HEK293 (cell line): ENCODE measurements at regions not wholly inside any gene's neighbourhood (a gene's known extent, or its start where the extent isn't known, plus 50 kb on each side); places are given as distances from the start of the nearest gene placed in this dataset.
"Not testable (repeated sequence)": the region's sequence is repeated elsewhere in the genome, so short reads cannot be mapped to it uniquely, and the experiment has no call there.

Experiments used
- CTCF ChIA-PET: fragments of 350-600 bp; formaldehyde crosslinking; extraction: SDS; loops from one replicate; lab custom pipeline; 2021; ENCODE audit warnings: antibody characterized with exemption; lab: Yijun Ruan, JAX
- POLR2A ChIA-PET: fragments of 300-600 bp; formaldehyde crosslinking; extraction: SDS; loops from one replicate; lab custom pipeline; 2020; ENCODE audit warnings: antibody characterized with exemption, inconsistent platforms; lab: Yijun Ruan, JAX
- H3K27ac ChIP-seq: fragments of 200-500 bp; sonication (Bioruptor generic); 2 replicates; pipeline ENCODE4 v1.5.1; 2014; ENCODE audit warnings: low read depth, low read length, control low read depth, inconsistent platforms; ENCODE audit errors: extremely low read depth
- H3K36me3 ChIP-seq, 2 experiments: fragments of 200-500 bp in 1 of 2; sonication (Bioruptor generic) in 1 of 2; 1 replicate in 1 of 2; 2 replicates in 1 of 2; pipeline ENCODE4 v1.5.1; 2014 to 2017; ENCODE audit warnings: inconsistent platforms in 2 of 2, low read length in 2 of 2; ENCODE audit not compliant: control insufficient read depth in 2 of 2, insufficient read depth in 1 of 2
- H3K4me1 ChIP-seq: fragments of 200-500 bp; sonication (Bioruptor generic); 2 replicates; pipeline ENCODE4 v1.5.1; 2014; ENCODE audit warnings: mild to moderate bottlenecking, low read length, inconsistent platforms; ENCODE audit not compliant: control insufficient read depth, insufficient read depth
- H3K4me3 ChIP-seq: 2 replicates; pipeline ENCODE4 v1.5.1; 2011; ENCODE audit warnings: low read depth, mild to moderate bottlenecking, control low read depth, low read length, moderate library complexity
- H3K9me3 ChIP-seq: fragments of 200-500 bp; sonication (Bioruptor generic); 2 replicates; pipeline ENCODE4 v1.5.1; 2014; ENCODE audit warnings: low read depth, low read length, inconsistent platforms; ENCODE audit not compliant: control insufficient read depth, insufficient read depth
- IKZF3 ChIP-seq: fragments of 450-650 bp; IDR thresholded peaks from 2 replicates; pipeline ENCODE4 v1.5.0; 2018; ENCODE audit warnings: missing biosample characterization, mild to moderate bottlenecking, missing genetic modification characterization, moderate library complexity
- MEIS1 ChIP-seq: sonication (generic); formaldehyde crosslinking; IDR thresholded peaks from 2 replicates; pipeline ENCODE4 v1.8.1; 2022; ENCODE audit warnings: missing genetic modification reagents, mild to moderate bottlenecking, borderline replicate concordance
- ZNF132 ChIP-seq: fragments of 450-650 bp; formaldehyde crosslinking; IDR thresholded peaks from 2 replicates; pipeline ENCODE4 v1.5.1; 2017; ENCODE audit warnings: missing biosample characterization, missing genetic modification characterization, borderline replicate concordance
- ZNF266 ChIP-seq: fragments of 450-650 bp; formaldehyde crosslinking; IDR thresholded peaks from 2 replicates; pipeline ENCODE4 v1.5.1; 2016; ENCODE audit warnings: missing biosample characterization, missing genetic modification characterization, low read depth
- ZNF341 ChIP-seq: fragments of 450-650 bp; formaldehyde crosslinking; IDR thresholded peaks from 2 replicates; pipeline ENCODE4; 2016; ENCODE audit warnings: low read depth, missing biosample characterization, missing genetic modification characterization
- ZNF398 ChIP-seq: fragments of 450-650 bp; formaldehyde crosslinking; IDR thresholded peaks from 2 replicates; pipeline ENCODE4 v1.5.1; 2017; ENCODE audit warnings: missing biosample characterization, missing genetic modification characterization
- ZNF423 ChIP-seq: fragments of 450-650 bp; formaldehyde crosslinking; IDR thresholded peaks from 2 replicates; pipeline ENCODE4 v1.5.1; 2016; ENCODE audit warnings: missing biosample characterization, missing genetic modification characterization
- ZNF48 ChIP-seq: fragments of 450-650 bp; formaldehyde crosslinking; IDR thresholded peaks from 2 replicates; pipeline ENCODE4 v1.5.1; 2016; ENCODE audit warnings: missing biosample characterization, missing genetic modification characterization
- ZNF518A ChIP-seq: fragments of 450-650 bp; formaldehyde crosslinking; conservative IDR thresholded peaks from 2 replicates; pipeline ENCODE4 v1.5.1; 2016; ENCODE audit warnings: low read depth, missing biosample characterization, missing genetic modification characterization
- ZNF558 ChIP-seq: fragments of 450-650 bp; formaldehyde crosslinking; IDR thresholded peaks from 2 replicates; pipeline ENCODE4 v1.5.1; 2016; ENCODE audit warnings: missing biosample characterization, missing genetic modification characterization
- ZNF747 ChIP-seq: fragments of 450-650 bp; formaldehyde crosslinking; IDR thresholded peaks from 2 replicates; pipeline ENCODE4 v1.5.1; 2016; ENCODE audit warnings: missing biosample characterization, missing genetic modification characterization
- ZNF830 ChIP-seq: fragments of 450-650 bp; IDR thresholded peaks from 2 replicates; pipeline ENCODE4 v1.5.0; 2018; ENCODE audit warnings: missing biosample characterization, missing genetic modification characterization, low read depth, mild to moderate bottlenecking, moderate library complexity
- TF ChIP-seq, protein P1 (sequence below): fragments of 450-650 bp; formaldehyde crosslinking; IDR thresholded peaks from 2 replicates; pipeline ENCODE4 v1.5.1; 2016; ENCODE audit warnings: missing biosample characterization, missing genetic modification characterization
- TF ChIP-seq, protein P2 (sequence below): fragments of 450-650 bp; formaldehyde crosslinking; IDR thresholded peaks from 2 replicates; pipeline ENCODE4 v1.5.1; 2017; ENCODE audit warnings: missing biosample characterization, missing genetic modification characterization
- TF ChIP-seq, protein P3 (sequence below): fragments of 450-650 bp; formaldehyde crosslinking; IDR thresholded peaks from 2 replicates; pipeline ENCODE4 v1.5.1; 2016; ENCODE audit warnings: missing biosample characterization, missing genetic modification characterization

GRCh38 chr20:47915495-47915894 is 130.2 kb upstream of the SULF2 start (continued):
- no peak for TF ChIP-seq IKZF3 (tag by site-specific recombination)
- TF ChIP-seq, protein P1, sequence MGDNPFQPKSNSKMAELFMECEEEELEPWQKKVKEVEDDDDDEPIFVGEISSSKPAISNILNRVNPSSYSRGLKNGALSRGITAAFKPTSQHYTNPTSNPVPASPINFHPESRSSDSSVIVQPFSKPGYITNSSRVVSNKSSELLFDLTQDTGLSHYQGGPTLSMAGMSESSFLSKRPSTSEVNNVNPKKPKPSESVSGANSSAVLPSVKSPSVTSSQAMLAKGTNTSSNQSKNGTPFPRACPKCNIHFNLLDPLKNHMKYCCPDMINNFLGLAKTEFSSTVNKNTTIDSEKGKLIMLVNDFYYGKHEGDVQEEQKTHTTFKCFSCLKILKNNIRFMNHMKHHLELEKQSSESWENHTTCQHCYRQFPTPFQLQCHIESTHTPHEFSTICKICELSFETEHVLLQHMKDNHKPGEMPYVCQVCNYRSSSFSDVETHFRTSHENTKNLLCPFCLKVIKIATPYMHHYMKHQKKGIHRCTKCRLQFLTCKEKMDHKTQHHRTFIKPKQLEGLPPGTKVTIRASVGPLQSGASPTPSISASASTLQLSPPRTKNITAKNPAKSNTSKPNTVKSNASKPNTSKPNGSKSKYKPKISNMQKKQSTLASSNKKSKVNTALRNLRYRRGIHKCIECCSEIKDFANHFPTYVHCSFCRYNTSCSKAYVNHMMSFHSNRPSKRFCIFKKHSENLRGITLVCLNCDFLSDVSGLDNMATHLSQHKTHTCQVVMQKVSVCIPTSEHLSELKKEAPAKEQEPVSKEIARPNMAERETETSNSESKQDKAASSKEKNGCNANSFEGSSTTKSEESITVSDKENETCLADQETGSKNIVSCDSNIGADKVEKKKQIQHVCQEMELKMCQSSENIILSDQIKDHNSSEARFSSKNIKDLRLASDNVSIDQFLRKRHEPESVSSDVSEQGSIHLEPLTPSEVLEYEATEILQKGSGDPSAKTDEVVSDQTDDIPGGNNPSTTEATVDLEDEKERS (tag by site-specific recombination): no peak
- TF ChIP-seq ZNF558 (tag by site-specific recombination): no peak

DNA sequence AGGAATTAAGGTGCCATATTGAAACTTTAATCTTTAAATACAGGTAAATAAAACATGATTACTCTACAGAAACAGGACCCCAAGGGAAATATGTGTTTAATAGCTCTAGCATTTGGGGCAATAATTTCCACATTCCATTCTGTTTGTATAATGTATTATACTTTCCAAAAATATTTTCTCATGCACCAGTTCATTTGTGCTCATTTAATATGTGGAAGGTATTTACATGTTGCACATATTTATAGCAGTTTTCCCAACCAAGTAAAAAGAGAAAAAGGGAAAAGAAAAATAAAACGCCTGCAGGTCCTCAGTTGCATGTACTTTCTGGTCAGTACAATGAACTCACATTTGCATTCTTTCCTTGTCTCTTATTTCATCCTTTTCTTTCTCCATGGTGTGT is 129.5 kb upstream of the SULF2 start:
- no peaks in the 10 kb centered on the region for H3K36me3 ChIP-seq
- TF ChIP-seq, protein P2, sequence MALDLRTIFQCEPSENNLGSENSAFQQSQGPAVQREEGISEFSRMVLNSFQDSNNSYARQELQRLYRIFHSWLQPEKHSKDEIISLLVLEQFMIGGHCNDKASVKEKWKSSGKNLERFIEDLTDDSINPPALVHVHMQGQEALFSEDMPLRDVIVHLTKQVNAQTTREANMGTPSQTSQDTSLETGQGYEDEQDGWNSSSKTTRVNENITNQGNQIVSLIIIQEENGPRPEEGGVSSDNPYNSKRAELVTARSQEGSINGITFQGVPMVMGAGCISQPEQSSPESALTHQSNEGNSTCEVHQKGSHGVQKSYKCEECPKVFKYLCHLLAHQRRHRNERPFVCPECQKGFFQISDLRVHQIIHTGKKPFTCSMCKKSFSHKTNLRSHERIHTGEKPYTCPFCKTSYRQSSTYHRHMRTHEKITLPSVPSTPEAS (tag by site-specific recombination): no peak
- no peak for TF ChIP-seq ZNF830 (tag by site-specific recombination)
- no peak for TF ChIP-seq ZNF48
- TF ChIP-seq ZNF423 (tag by site-specific recombination): no peak
- no peak for TF ChIP-seq ZNF341 (tag by site-specific recombination)
- TF ChIP-seq ZNF398 (tag by site-specific recombination): no peak
- TF ChIP-seq, protein P3, sequence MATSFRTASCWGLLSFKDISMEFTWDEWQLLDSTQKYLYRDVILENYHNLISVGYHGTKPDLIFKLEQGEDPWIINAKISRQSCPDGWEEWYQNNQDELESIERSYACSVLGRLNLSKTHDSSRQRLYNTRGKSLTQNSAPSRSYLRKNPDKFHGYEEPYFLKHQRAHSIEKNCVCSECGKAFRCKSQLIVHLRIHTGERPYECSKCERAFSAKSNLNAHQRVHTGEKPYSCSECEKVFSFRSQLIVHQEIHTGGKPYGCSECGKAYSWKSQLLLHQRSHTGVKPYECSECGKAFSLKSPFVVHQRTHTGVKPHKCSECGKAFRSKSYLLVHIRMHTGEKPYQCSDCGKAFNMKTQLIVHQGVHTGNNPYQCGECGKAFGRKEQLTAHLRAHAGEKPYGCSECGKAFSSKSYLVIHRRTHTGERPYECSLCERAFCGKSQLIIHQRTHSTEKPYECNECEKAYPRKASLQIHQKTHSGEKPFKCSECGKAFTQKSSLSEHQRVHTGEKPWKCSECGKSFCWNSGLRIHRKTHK (tag by site-specific recombination): no peak
- no peak for TF ChIP-seq ZNF266 (tag by site-specific recombination)
- no peak for TF ChIP-seq MEIS1 (CRISPR knock-in tag)
- TF ChIP-seq ZNF747 (tag by site-specific recombination): no peak
- TF ChIP-seq ZNF518A (tag by site-specific recombination): no peak
- TF ChIP-seq ZNF132 (tag by site-specific recombination): no peak
- no peak overlapping the region for H3K27ac ChIP-seq
- no peak overlapping the region for H3K4me3 ChIP-seq
- no peaks in the 10 kb centered on the region for H3K9me3 ChIP-seq
- POLR2A ChIA-PET: no interaction called here
- CTCF ChIA-PET: no interaction called here
- H3K4me1 ChIP-seq: no peaks in the 10 kb centered on the region

- POLR2A ChIA-PET, H3K4me1 ChIP-seq, H3K4me3 ChIP-seq, H3K27ac ChIP-seq, H3K9me3 ChIP-seq, CTCF ChIA-PET, H3K36me3 ChIP-seq: not testable (repeated sequence)
Measured at GRCh38 chr20:47912786-47913501, 127.7 kb upstream of the SULF2 start.
